Vagina (tissue), 2 donors: ENCODE measurements at regions not wholly inside any gene's neighbourhood (a gene's known extent, or its start where the extent isn't known, plus 50 kb on each side); places are given as distances from the start of the nearest gene placed in this dataset.

Experiments
- CTCF ChIP-seq, 3 experiments: fragments of 450-650 bp in 2 of 3; fragments of 200-600 bp in 1 of 3; sonication (generic) in 1 of 3; IDR thresholded peaks; one replicate each; pipeline ENCODE4 v1.5.1; 2017 to 2019; ENCODE audit warnings: antibody characterized with exemption in 3 of 3, mild to moderate bottlenecking in 2 of 3, moderate library complexity in 2 of 3
- POLR2A ChIP-seq, 2 donors: fragments of 450-650 bp; IDR thresholded peaks; one replicate each; pipeline ENCODE4 v1.6.1; 2017; ENCODE audit warnings: antibody characterized with exemption in 2 of 2, mild to moderate bottlenecking in 2 of 2, moderate library complexity in 2 of 2
- POLR2AphosphoS5 ChIP-seq, 2 donors: sonication (generic); formaldehyde crosslinking; IDR thresholded peaks; one replicate each; pipeline ENCODE4 v1.9.0; 2017; ENCODE audit warnings: antibody characterized with exemption in 2 of 2, mild to moderate bottlenecking in 2 of 2, low read depth in 1 of 2; ENCODE audit not compliant: insufficient read depth in 1 of 2

- TF ChIP-seq POLR2A (IDR thresholded peaks at IDR 0.05): no peak
- no peak for TF ChIP-seq CTCF (IDR thresholded peaks at IDR 0.05)
- TF ChIP-seq POLR2AphosphoS5 (IDR thresholded peaks at IDR 0.05; ENCODE audit: insufficient read depth in 1 of 2, low read depth in 1 of 2): no peak
Measured at GRCh38 chr12:62003701-62004100, 256.5 kb upstream of the USP15 start.
